Activated CD8-positive, alpha-beta T cell treated with anti-CD3 and anti-CD28 coated beads for 36 hours (primary cell): ENCODE measurements at regions not wholly inside any gene's neighbourhood (a gene's known extent, or its start where the extent isn't known, plus 50 kb on each side); places are given as distances from the start of the nearest gene placed in this dataset.

Experiments
- ATAC-seq: fragments of 200-7000 bp; cut with Tn5 transposase; one replicate; pipeline ENCODE4 v1.10.0; 2021; ENCODE audit warnings: mild to moderate bottlenecking, moderate library complexity
- CTCF ChIA-PET: fragments of 350-600 bp; sonication (Branson Sonifier 250); formaldehyde crosslinking; loops from one replicate; lab custom pipeline; 2021; ENCODE audit warnings: antibody characterized with exemption; lab: Charles Lee
- POLR2A ChIA-PET: fragments of 350-600 bp; sonication (Branson Sonifier 250); formaldehyde crosslinking; loops from one replicate; lab custom pipeline; 2021; ENCODE audit warnings: antibody characterized with exemption; lab: Charles Lee
- DNase-seq: peaks from one replicate; pipeline ENCODE4 v3.0.0-alpha.2; 2020
- H3K27ac Mint-ChIP-seq: one replicate; pipeline ENCODE4 v1.8.0; 2021; ENCODE audit warnings: mild to moderate bottlenecking, mixed read lengths
- H3K27me3 Mint-ChIP-seq: one replicate; pipeline ENCODE4 v1.8.0; 2021; ENCODE audit warnings: mixed read lengths
- H3K36me3 Mint-ChIP-seq: one replicate; pipeline ENCODE4 v1.8.0; 2021; ENCODE audit warnings: low read depth, mixed read lengths
- H3K4me1 Mint-ChIP-seq: one replicate; pipeline ENCODE4 v1.8.0; 2021; ENCODE audit warnings: low read depth, mixed read lengths
- H3K4me3 Mint-ChIP-seq: one replicate; pipeline ENCODE4 v1.8.0; 2021; ENCODE audit warnings: mild to moderate bottlenecking, moderate library complexity, mixed read lengths
- H3K9me3 Mint-ChIP-seq: one replicate; pipeline ENCODE4 v1.8.0; 2021; ENCODE audit warnings: mixed read lengths
- intact Hi-C: fragments of 100-400 bp; cut with micrococcal nuclease; formaldehyde crosslinking; loops from one replicate; pipeline ENCODE4 v1.10.0; 2022
- TF ChIP-seq, protein P1 (sequence below): fragments of 200-600 bp; IDR thresholded peaks from one replicate; pipeline ENCODE4 v1.8.0; 2022; ENCODE audit warnings: antibody characterized with exemption, mild to moderate bottlenecking

DNA sequence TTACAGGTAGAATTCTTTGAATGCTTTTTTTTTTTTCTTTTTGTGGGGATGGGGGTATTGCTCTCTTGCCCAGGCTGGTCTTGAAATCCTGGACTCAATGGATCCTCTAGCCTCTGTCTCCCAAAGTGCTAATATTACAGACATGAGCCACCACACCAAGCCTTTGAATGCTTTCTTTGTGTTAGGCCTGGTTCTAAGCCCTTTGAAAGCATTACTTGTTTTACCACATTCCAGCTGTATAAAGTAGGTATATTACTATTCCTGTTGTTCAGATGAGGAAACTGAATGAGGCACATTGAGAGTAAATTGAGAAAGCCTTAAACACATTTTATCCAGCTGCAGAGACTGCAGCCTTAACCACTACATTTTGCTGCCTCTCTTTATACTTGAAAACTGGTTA, 841.8 kb upstream of the ADGRL4 start:
- CTCF ChIA-PET: no interaction called here
- H3K36me3 Mint-ChIP-seq: no peaks in the 10 kb centered on the region
- no peaks in the 10 kb centered on the region for H3K4me1 Mint-ChIP-seq
- TF ChIP-seq, protein P1, sequence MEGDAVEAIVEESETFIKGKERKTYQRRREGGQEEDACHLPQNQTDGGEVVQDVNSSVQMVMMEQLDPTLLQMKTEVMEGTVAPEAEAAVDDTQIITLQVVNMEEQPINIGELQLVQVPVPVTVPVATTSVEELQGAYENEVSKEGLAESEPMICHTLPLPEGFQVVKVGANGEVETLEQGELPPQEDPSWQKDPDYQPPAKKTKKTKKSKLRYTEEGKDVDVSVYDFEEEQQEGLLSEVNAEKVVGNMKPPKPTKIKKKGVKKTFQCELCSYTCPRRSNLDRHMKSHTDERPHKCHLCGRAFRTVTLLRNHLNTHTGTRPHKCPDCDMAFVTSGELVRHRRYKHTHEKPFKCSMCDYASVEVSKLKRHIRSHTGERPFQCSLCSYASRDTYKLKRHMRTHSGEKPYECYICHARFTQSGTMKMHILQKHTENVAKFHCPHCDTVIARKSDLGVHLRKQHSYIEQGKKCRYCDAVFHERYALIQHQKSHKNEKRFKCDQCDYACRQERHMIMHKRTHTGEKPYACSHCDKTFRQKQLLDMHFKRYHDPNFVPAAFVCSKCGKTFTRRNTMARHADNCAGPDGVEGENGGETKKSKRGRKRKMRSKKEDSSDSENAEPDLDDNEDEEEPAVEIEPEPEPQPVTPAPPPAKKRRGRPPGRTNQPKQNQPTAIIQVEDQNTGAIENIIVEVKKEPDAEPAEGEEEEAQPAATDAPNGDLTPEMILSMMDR: no peak
- H3K27ac Mint-ChIP-seq: no peak overlapping the region
- DNase-seq (no peak), ATAC-seq (no peak)
- intact Hi-C loops: no loop called here
- H3K27me3 Mint-ChIP-seq: no peaks in the 10 kb centered on the region
- H3K9me3 Mint-ChIP-seq: no peaks in the 10 kb centered on the region
- no peak overlapping the region for H3K4me3 Mint-ChIP-seq
- POLR2A ChIA-PET: no interaction called here

GRCh38 chr1:79847700-79848099, 841.2 kb upstream of the ADGRL4 start:
- no peak overlapping the region for H3K4me3 Mint-ChIP-seq
- intact Hi-C loops: no loop called here
- H3K27ac Mint-ChIP-seq: no peak overlapping the region
- TF ChIP-seq, protein P1: no peak
- ChIA-PET CTCF (no interaction called here), POLR2A (no interaction called here)
- no peaks in the 10 kb centered on the region for H3K9me3 Mint-ChIP-seq
- no peaks in the 10 kb centered on the region for H3K36me3 Mint-ChIP-seq
- H3K27me3 Mint-ChIP-seq: no peaks in the 10 kb centered on the region
- DNase-seq: no peak
- ATAC-seq: no peak
- no peaks in the 10 kb centered on the region for H3K4me1 Mint-ChIP-seq

- POLR2A ChIA-PET: no interaction called here
- Mint-ChIP-seq H3K36me3 (no peaks in the 10 kb centered on the region), H3K27ac (no peak overlapping the region), H3K4me1 (no peaks in the 10 kb centered on the region), H3K27me3 (no peaks in the 10 kb centered on the region), H3K9me3 (no peaks in the 10 kb centered on the region), H3K4me3 (no peak overlapping the region)
- TF ChIP-seq, protein P1: no peak
- CTCF ChIA-PET: no interaction called here
- DNase-seq (no peak), ATAC-seq (no peak)
- intact Hi-C loops: no loop called here
These were observed 839.4 kb upstream of the ADGRL4 start for GRCh38 chr1:79845936-79846335.

DNA sequence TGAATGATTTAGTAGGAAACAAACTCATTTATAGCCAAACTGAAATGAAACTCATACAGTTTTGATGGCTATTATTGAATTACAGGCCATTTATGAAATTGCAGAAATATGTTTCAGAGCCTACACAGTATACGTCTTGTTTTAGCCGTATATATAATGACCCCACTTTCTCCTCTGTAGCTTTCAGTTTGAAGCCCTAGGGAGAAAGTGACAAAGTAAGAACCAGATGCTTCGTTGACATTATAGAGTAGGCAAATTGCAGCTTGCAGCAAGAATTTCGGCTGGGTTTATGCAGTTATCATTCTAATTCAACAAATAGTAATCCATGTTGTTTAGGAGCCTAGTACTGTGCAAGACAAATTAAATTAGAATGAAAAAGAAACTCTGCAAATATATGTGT, 836.3 kb upstream of the ADGRL4 start:
- no peaks in the 10 kb centered on the region for H3K36me3 Mint-ChIP-seq
- intact Hi-C loops: no loop called here
- no peaks in the 10 kb centered on the region for H3K4me1 Mint-ChIP-seq
- TF ChIP-seq, protein P1: no peak
- CTCF ChIA-PET: no interaction called here
- POLR2A ChIA-PET: no interaction called here
- no peaks in the 10 kb centered on the region for H3K27me3 Mint-ChIP-seq
- H3K27ac Mint-ChIP-seq: no peak overlapping the region
- peaks cover 6% of the 10 kb centered on the region for H3K9me3 Mint-ChIP-seq
- no peak overlapping the region for H3K4me3 Mint-ChIP-seq
- DNase-seq (no peak), ATAC-seq (no peak)

DNA sequence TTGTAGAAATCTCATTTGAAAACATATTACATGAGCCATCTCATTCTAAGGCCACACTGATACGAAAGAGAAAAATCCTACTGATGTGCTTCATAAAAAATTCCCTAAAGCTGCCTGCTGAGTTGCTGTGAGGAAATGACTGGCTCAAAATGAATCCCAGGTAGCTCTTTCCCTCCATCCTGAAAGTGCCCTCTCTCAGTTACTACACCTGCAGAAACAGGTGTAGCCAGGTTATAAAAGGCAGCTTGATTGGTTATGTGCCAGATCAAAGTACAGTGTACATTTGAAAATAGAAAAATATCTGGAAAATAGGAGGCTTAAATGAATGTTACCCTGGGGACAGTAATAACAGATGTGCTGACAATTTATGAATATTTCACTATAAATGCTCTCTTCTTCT, 833.4 kb upstream of the ADGRL4 start:
- Mint-ChIP-seq H3K4me3 (no peak overlapping the region), H3K27ac (no peak overlapping the region), H3K36me3 (no peaks in the 10 kb centered on the region), H3K4me1 (no peaks in the 10 kb centered on the region), H3K9me3 (peaks cover 7% of the 10 kb centered on the region), H3K27me3 (no peaks in the 10 kb centered on the region)
- no peak for ATAC-seq
- intact Hi-C loops: no loop called here
- ChIA-PET POLR2A (no interaction called here), CTCF (no interaction called here)
- DNase-seq: no peak
- TF ChIP-seq, protein P1: no peak
